OCI-LY3 (cell line): ENCODE measurements at regions not wholly inside any gene's neighbourhood (a gene's known extent, or its start where the extent isn't known, plus 50 kb on each side); places are given as distances from the start of the nearest gene placed in this dataset.

Source experiments
- H2AFZ ChIP-seq: fragments of 200-600, 300-600 bp; shearing (Covaris generic); 2 replicates; pipeline ENCODE4 v1.6.0; 2014; ENCODE audit warnings: antibody characterized with exemption, low read depth, low read length
- H3K27ac ChIP-seq: fragments of 200-600, 300-600 bp; sonication (generic); 2 replicates; pipeline ENCODE4 v1.5.1; 2014; ENCODE audit warnings: mild to moderate bottlenecking, low read length, moderate library complexity, mixed read lengths
- H3K27me3 ChIP-seq: fragments of 200-600, 300-600 bp; sonication (generic); 2 replicates; pipeline ENCODE4 v1.6.1; 2014; ENCODE audit warnings: low read depth, low read length, mixed read lengths
- H3K36me3 ChIP-seq: fragments of 200-600, 300-600 bp; sonication (generic); replicated peaks from 2 replicates; pipeline ENCODE3; 2014; ENCODE audit warnings: low read depth, low read length, mixed read lengths
- H3K4me1 ChIP-seq: fragments of 300-600, 200-600 bp; sonication (generic); 2 replicates; pipeline ENCODE4 v1.6.1; 2014; ENCODE audit warnings: low read length, mixed read lengths
- H3K4me2 ChIP-seq: fragments of 200-600, 300-600 bp; sonication (generic); 2 replicates; pipeline ENCODE4 v1.6.1; 2014; ENCODE audit warnings: low read length, mixed read lengths
- H3K4me3 ChIP-seq: fragments of 300-600, 200-600 bp; sonication (generic); 2 replicates; pipeline ENCODE4 v1.5.1; 2014; ENCODE audit warnings: antibody characterized with exemption, mild to moderate bottlenecking, low read length, moderate library complexity
- H3K79me2 ChIP-seq: fragments of 300-600, 200-600 bp; shearing (Covaris generic); 2 replicates; pipeline ENCODE4 v1.6.1; 2014; ENCODE audit warnings: mild to moderate bottlenecking, low read length, mixed read lengths
- H3K9ac ChIP-seq: fragments of 300-600, 200-600 bp; shearing (Covaris generic); 2 replicates; pipeline ENCODE4 v1.6.0; 2014; ENCODE audit warnings: mild to moderate bottlenecking, low read length, moderate library complexity
- H3K9me3 ChIP-seq: fragments of 200-600, 300-600 bp; shearing (Covaris generic); 2 replicates; pipeline ENCODE4 v1.6.1; 2014; ENCODE audit warnings: low read length, mixed read lengths; ENCODE audit not compliant: insufficient read depth
- H4K20me1 ChIP-seq: fragments of 200-600, 300-600 bp; sonication (generic); 2 replicates; pipeline ENCODE4 v1.6.1; 2016; ENCODE audit warnings: low read length, mixed read lengths; ENCODE audit not compliant: insufficient read depth
- EZH2phosphoT487 ChIP-seq: fragments of 200-600 bp; shearing (Covaris generic); IDR thresholded peaks from 2 replicates; pipeline ENCODE4 v1.6.1; 2018; ENCODE audit warnings: antibody characterized with exemption, mixed run types, low read depth
- TF ChIP-seq, protein P1 (sequence below): fragments of 200-600, 300-600 bp; sonication (generic); IDR thresholded peaks from 2 replicates; pipeline ENCODE4 v1.5.1; 2014; ENCODE audit warnings: antibody characterized with exemption, low read length, low read depth

- H3K4me2 ChIP-seq: no peak overlapping the region
- no peaks in the 10 kb centered on the region for H3K27me3 ChIP-seq
- no peaks in the 10 kb centered on the region for H3K36me3 ChIP-seq
- H4K20me1 ChIP-seq: no peaks in the 10 kb centered on the region
- TF ChIP-seq EZH2phosphoT487: no peak
- no peak overlapping the region for H2AFZ ChIP-seq
- no peak overlapping the region for H3K4me3 ChIP-seq
- no peak overlapping the region for H3K9ac ChIP-seq
- H3K9me3 ChIP-seq: no peaks in the 10 kb centered on the region
- no peaks in the 10 kb centered on the region for H3K79me2 ChIP-seq
- H3K27ac ChIP-seq: no peak overlapping the region
- H3K4me1 ChIP-seq: peaks cover 15% of the 10 kb centered on the region; the same call in 1 of the 2 replicates
Observed at GRCh38 chr21:39094847-39095579, 88.2 kb downstream of the PSMG1 start.

- H3K4me2 ChIP-seq: no peak overlapping the region
- H3K9me3 ChIP-seq: no peaks in the 10 kb centered on the region
- no peak overlapping the region for H3K27ac ChIP-seq
Observed at GRCh38 chr21:39094087-39094780, 89.0 kb downstream of the PSMG1 start.

GRCh38 chr21:39093526-39093925 lies 89.7 kb downstream of the PSMG1 start:
- Histone ChIP-seq H3K4me3 (no peak overlapping the region), H3K4me1 (peaks cover 15% of the 10 kb centered on the region; the same call in 1 of the 2 replicates), H2AFZ (no peak overlapping the region), H4K20me1 (no peaks in the 10 kb centered on the region), H3K36me3 (no peaks in the 10 kb centered on the region), H3K4me2 (no peak overlapping the region), H3K27me3 (no peaks in the 10 kb centered on the region), H3K9ac (no peak overlapping the region), H3K9me3 (no peaks in the 10 kb centered on the region), H3K27ac (no peak overlapping the region), H3K79me2 (no peaks in the 10 kb centered on the region)
- TF ChIP-seq, protein P1, sequence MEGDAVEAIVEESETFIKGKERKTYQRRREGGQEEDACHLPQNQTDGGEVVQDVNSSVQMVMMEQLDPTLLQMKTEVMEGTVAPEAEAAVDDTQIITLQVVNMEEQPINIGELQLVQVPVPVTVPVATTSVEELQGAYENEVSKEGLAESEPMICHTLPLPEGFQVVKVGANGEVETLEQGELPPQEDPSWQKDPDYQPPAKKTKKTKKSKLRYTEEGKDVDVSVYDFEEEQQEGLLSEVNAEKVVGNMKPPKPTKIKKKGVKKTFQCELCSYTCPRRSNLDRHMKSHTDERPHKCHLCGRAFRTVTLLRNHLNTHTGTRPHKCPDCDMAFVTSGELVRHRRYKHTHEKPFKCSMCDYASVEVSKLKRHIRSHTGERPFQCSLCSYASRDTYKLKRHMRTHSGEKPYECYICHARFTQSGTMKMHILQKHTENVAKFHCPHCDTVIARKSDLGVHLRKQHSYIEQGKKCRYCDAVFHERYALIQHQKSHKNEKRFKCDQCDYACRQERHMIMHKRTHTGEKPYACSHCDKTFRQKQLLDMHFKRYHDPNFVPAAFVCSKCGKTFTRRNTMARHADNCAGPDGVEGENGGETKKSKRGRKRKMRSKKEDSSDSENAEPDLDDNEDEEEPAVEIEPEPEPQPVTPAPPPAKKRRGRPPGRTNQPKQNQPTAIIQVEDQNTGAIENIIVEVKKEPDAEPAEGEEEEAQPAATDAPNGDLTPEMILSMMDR: no peak
- TF ChIP-seq EZH2phosphoT487: no peak

More at GRCh38 chr21:39094087-39094780, 89.0 kb downstream of the PSMG1 start:
- Histone ChIP-seq H3K27me3 (no peaks in the 10 kb centered on the region), H3K4me1 (peaks cover 15% of the 10 kb centered on the region; the same call in 1 of the 2 replicates), H3K4me3 (no peak overlapping the region), H3K79me2 (no peaks in the 10 kb centered on the region), H2AFZ (no peak overlapping the region), H4K20me1 (no peaks in the 10 kb centered on the region), H3K36me3 (no peaks in the 10 kb centered on the region), H3K9ac (no peak overlapping the region)
- TF ChIP-seq, protein P1: no peak
- no peak for TF ChIP-seq EZH2phosphoT487

DNA sequence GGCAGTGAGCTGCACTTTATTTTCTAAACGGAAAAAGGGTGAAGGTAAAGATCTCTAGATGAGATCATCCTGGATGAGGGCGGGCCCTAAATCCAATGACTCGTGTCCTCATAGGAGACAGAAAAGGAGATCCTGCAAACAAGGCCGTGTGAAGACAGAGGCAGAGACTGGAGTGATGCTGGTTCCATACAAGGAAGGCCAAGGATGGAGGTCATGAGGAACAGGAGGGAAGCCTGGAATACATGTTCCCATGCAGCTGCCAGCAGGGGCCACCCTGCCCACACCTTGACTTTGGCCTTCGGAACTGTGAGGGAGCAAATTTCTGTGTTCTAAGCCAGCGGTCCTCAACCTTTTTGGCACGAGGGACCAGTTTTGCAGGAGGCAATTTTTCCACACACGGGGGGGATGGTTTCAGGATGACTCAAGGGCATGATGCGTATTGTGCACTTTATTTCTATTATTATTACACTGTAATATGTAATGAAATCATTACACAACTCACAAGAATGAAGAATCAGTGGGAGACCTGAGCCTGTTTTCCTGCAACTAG lies 94.3 kb downstream of the PSMG1 start:
- Histone ChIP-seq H4K20me1 (no peaks in the 10 kb centered on the region), H2AFZ (no peak overlapping the region), H3K27me3 (0 out of 2 replicates have a peak, but pooled peaks cover 8% of the 10 kb centered on the region), H3K4me1 (peaks cover 4% of the 10 kb centered on the region; the same call in 1 of the 2 replicates), H3K36me3 (no peaks in the 10 kb centered on the region), H3K9ac (no peak overlapping the region), H3K9me3 (no peaks in the 10 kb centered on the region), H3K4me3 (no peak overlapping the region), H3K79me2 (no peaks in the 10 kb centered on the region), H3K4me2 (no peak overlapping the region), H3K27ac (no peak overlapping the region)
- TF ChIP-seq, protein P1: no peak
- TF ChIP-seq EZH2phosphoT487: no peak
